Testis (tissue), 2 donors: ENCODE measurements at regions not wholly inside any gene's neighbourhood (a gene's known extent, or its start where the extent isn't known, plus 50 kb on each side); places are given as distances from the start of the nearest gene placed in this dataset.

Source experiments
- CTCF ChIP-seq, 3 experiments: fragments of 450-650 bp in 2 of 3; fragments of 200-600 bp in 1 of 3; sonication (generic) in 1 of 3; IDR thresholded peaks; one replicate each; pipeline ENCODE4 v1.5.1; 2016 to 2019; ENCODE audit warnings: antibody characterized with exemption in 3 of 3, mild to moderate bottlenecking in 2 of 3, moderate library complexity in 1 of 3
- POLR2A ChIP-seq: fragments of 450-650 bp; IDR thresholded peaks from one replicate; pipeline ENCODE4 v1.6.1; 2017; ENCODE audit warnings: antibody characterized with exemption, mild to moderate bottlenecking, moderate library complexity

DNA sequence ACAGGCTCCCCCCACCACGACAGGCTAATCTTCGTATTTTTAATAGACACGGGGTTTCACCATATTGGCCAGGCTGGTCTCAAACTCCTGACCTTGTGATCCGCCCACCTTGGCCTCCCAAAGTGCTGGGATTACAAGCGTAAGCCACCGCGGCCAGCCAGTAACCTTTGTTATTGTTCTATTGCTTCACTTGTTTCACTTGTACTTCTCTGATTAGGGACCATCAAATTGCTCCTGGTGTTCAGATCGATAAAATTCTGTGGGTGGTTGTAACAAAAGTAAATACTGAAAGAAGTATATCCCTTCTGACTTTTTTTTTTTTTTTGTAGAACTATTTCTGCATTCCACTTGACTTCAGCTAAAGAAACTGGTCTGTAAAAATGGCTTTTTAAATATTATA is 445.5 kb upstream of the CDH10 start:
- TF ChIP-seq POLR2A (no peak), CTCF (IDR thresholded peaks at IDR 0.05) (no peak)
